ENCODE measurements at regions not wholly inside any gene's neighbourhood (a gene's known extent, or its start where the extent isn't known, plus 50 kb on each side); places are given as distances from the start of the nearest gene placed in this dataset.
"Not testable (repeated sequence)": the region's sequence is repeated elsewhere in the genome, so short reads cannot be mapped to it uniquely, and the experiment has no call there.

GRCh38 chr5:142210011-142210410 is 101.4 kb downstream of the NDFIP1 start:
- DNase-seq (ENCODE audit: extremely low read depth, low read depth) = no peak
- TF ChIP-seq, protein P1, sequence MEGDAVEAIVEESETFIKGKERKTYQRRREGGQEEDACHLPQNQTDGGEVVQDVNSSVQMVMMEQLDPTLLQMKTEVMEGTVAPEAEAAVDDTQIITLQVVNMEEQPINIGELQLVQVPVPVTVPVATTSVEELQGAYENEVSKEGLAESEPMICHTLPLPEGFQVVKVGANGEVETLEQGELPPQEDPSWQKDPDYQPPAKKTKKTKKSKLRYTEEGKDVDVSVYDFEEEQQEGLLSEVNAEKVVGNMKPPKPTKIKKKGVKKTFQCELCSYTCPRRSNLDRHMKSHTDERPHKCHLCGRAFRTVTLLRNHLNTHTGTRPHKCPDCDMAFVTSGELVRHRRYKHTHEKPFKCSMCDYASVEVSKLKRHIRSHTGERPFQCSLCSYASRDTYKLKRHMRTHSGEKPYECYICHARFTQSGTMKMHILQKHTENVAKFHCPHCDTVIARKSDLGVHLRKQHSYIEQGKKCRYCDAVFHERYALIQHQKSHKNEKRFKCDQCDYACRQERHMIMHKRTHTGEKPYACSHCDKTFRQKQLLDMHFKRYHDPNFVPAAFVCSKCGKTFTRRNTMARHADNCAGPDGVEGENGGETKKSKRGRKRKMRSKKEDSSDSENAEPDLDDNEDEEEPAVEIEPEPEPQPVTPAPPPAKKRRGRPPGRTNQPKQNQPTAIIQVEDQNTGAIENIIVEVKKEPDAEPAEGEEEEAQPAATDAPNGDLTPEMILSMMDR (IDR thresholded peaks at IDR 0.05; ENCODE audit: low read depth, low read length) = no peak

- DNase-seq (ENCODE audit: extremely low read depth, low read depth) = no peak
- TF ChIP-seq, protein P1 (IDR thresholded peaks at IDR 0.05; ENCODE audit: low read depth, low read length) = no peak
These were observed 100.3 kb downstream of the NDFIP1 start for GRCh38 chr5:142208777-142209312.

- not testable (repeated sequence) for DNase-seq (ENCODE audit: extremely low read depth, low read depth)
These were observed 99.7 kb downstream of the NDFIP1 start for GRCh38 chr5:142208244-142208643.

DNA sequence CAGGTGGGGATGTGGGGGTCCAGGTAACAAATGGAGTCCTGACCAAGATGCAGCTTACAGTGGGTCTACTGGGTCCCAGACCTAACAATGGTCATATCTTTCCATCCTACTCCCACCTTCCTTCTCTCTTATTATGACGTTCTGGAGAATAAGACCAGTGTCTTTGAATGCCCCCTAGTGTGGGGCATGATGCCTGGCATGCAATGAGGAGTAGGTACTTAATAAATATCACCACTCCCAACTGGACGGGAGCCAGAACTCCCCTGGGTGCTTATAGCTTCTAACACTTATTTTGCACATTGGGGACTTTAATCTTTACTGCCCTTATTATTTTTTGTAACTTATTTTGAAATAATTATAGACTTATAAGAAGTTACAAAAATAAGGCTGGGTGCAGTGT is 98.2 kb downstream of the NDFIP1 start:
- TF ChIP-seq, protein P1 (IDR thresholded peaks at IDR 0.05; ENCODE audit: low read depth, low read length) = no peak
- no peak for DNase-seq (ENCODE audit: extremely low read depth, low read depth)

- TF ChIP-seq, protein P1 (IDR thresholded peaks at IDR 0.05; ENCODE audit: low read depth, low read length) = no peak
- DNase-seq (ENCODE audit: extremely low read depth, low read depth) = no peak
These were observed 95.6 kb downstream of the NDFIP1 start for GRCh38 chr5:142204219-142204618.
